HCT116 (cell line): ENCODE measurements at regions not wholly inside any gene's neighbourhood (a gene's known extent, or its start where the extent isn't known, plus 50 kb on each side); places are given as distances from the start of the nearest gene placed in this dataset.

Experiments
- ATAC-seq: fragments of 200-7000 bp; cut with Tn5 transposase; 2 replicates; pipeline ENCODE4 v1.9.1; 2020; ENCODE audit warnings: mild to moderate bottlenecking, moderate library complexity
- BruUV-seq: library from RNA; stranded (reverse); fragments of 400-500 nt; replicated peaks from 2 replicates; lab custom pipeline; 2021; lab: Mats Ljungman, UMichigan
- CTCF ChIA-PET: fragments of 300-600 bp; sonication (Branson Sonifier 250); formaldehyde crosslinking; loops from one replicate; lab custom pipeline; 2021; ENCODE audit warnings: antibody characterized with exemption; lab: Charles Lee
- POLR2A ChIA-PET: fragments of 300-600, 350-600 bp; sonication (Branson Sonifier 250); formaldehyde crosslinking; loops from one replicate; lab custom pipeline; 2021; ENCODE audit warnings: antibody characterized with exemption; lab: Charles Lee
- RAD21 ChIA-PET, 2 experiments: fragments of 300-600 bp; sonication (Branson Sonifier 250); formaldehyde crosslinking; loops; one replicate each; lab custom pipeline; 2023; ENCODE audit warnings: low total read pairs in 2 of 2; ENCODE audit not compliant: uncharacterized antibody in 2 of 2, unreplicated experiment in 2 of 2, low non-redundant PET in 1 of 2; lab: Charles Lee
- DNase-seq: peaks from one replicate; pipeline ENCODE4 v3.0.0-alpha.2; 2010; ENCODE audit warnings: low read depth, low spot score
- H2AFZ ChIP-seq: fragments of 200-600 bp; shearing (Covaris generic), sonication (generic); 2 replicates; pipeline ENCODE4 v1.6.1; 2017; ENCODE audit warnings: low read depth, mixed run types, mixed read lengths, antibody characterized with exemption, low read length; ENCODE audit not compliant: poor library complexity, severe bottlenecking
- H3K27ac ChIP-seq: 2 replicates; pipeline ENCODE4 v1.5.1; 2012; ENCODE audit warnings: low read depth, low read length
- H3K27me3 ChIP-seq: fragments of 200-600 bp; sonication (generic); 2 replicates; pipeline ENCODE4 v1.6.1; 2016; ENCODE audit warnings: mixed run types, low read length, mixed read lengths; ENCODE audit not compliant: insufficient read depth
- H3K36me3 ChIP-seq, 2 experiments: fragments of 200-500 bp in 1 of 2; fragments of 200-600 bp in 1 of 2; sonication (Bioruptor generic) in 1 of 2; sonication (generic) in 1 of 2; 2 replicates each; pipeline versions ENCODE4 v1.5.1 to v1.6.1; 2014 to 2016; ENCODE audit warnings: low read length in 2 of 2, inconsistent platforms in 1 of 2, mixed read lengths in 1 of 2, mixed run types in 1 of 2; ENCODE audit not compliant: insufficient read depth in 2 of 2, control insufficient read depth in 1 of 2
- H3K4me1 ChIP-seq, 2 experiments: fragments of 200-600 bp in 1 of 2; sonication (generic) in 1 of 2; 2 replicates each; pipeline versions ENCODE4 v1.5.1 to v1.6.1; 2012 to 2017; ENCODE audit warnings: low read length in 2 of 2, inconsistent platforms in 1 of 2, mild to moderate bottlenecking in 1 of 2, mixed read lengths in 1 of 2, mixed run types in 1 of 2, moderate library complexity in 1 of 2; ENCODE audit not compliant: insufficient read depth in 2 of 2, control insufficient read depth in 1 of 2
- H3K4me2 ChIP-seq: fragments of 200-600 bp; sonication (generic); 2 replicates; pipeline ENCODE4 v1.6.1; 2017; ENCODE audit warnings: mixed run types, low read length, mixed read lengths
- H3K4me3 ChIP-seq, 2 experiments: fragments of 200-600 bp in 1 of 2; sonication (generic) in 1 of 2; replicated peaks in 1 of 2; 2 replicates each; pipeline ENCODE4 v1.5.1; 2011 to 2016; ENCODE audit warnings: low read length in 2 of 2, control low read depth in 1 of 2, low read depth in 1 of 2, mild to moderate bottlenecking in 1 of 2, mixed read lengths in 1 of 2, mixed run types in 1 of 2
- H3K79me2 ChIP-seq: fragments of 200-600 bp; sonication (generic); 2 replicates; pipeline ENCODE4 v1.6.1; 2017; ENCODE audit warnings: mild to moderate bottlenecking, mixed run types, low read length, moderate library complexity, mixed read lengths; ENCODE audit not compliant: insufficient read depth
- H3K9ac ChIP-seq: fragments of 200-600 bp; sonication (generic); 2 replicates; pipeline ENCODE4 v1.6.1; 2016; ENCODE audit warnings: low read length, mixed read lengths
- H3K9me2 ChIP-seq: fragments of 200-600 bp; sonication (generic), shearing (Covaris generic); 2 replicates; pipeline ENCODE4 v1.6.1; 2017; ENCODE audit warnings: mixed run types, mild to moderate bottlenecking, moderate library complexity; ENCODE audit not compliant: insufficient read depth
- H3K9me3 ChIP-seq, 2 experiments: fragments of 200-500 bp in 1 of 2; fragments of 200-600 bp in 1 of 2; sonication (Bioruptor generic) in 1 of 2; sonication (generic) in 1 of 2; 2 replicates each; pipeline ENCODE4 v1.6.1; 2014 to 2017; ENCODE audit warnings: low read length in 2 of 2, mixed read lengths in 2 of 2, inconsistent platforms in 1 of 2, low read depth in 1 of 2, mild to moderate bottlenecking in 1 of 2, mixed run types in 1 of 2, moderate library complexity in 1 of 2; ENCODE audit not compliant: control insufficient read depth in 1 of 2, insufficient read depth in 1 of 2
- H4K20me1 ChIP-seq: fragments of 200-600 bp; sonication (generic), shearing (Covaris generic); 2 replicates; pipeline ENCODE4 v1.6.1; 2017; ENCODE audit warnings: mixed run types, mild to moderate bottlenecking, moderate library complexity; ENCODE audit not compliant: insufficient read depth
- ATF3 ChIP-seq: IDR thresholded peaks from 2 replicates; pipeline ENCODE4 v1.6.1; 2012
- CTCF ChIP-seq, 3 experiments: fragments of 200-600 bp in 1 of 3; sonication (generic) in 1 of 3; IDR thresholded peaks in 2 of 3; conservative IDR thresholded peaks in 1 of 3; 2 replicates each; pipeline ENCODE4 v1.5.1; 2012 to 2017; ENCODE audit warnings: low read depth in 2 of 3, low read length in 2 of 3, antibody characterized with exemption in 1 of 3, borderline replicate concordance in 1 of 3, control low read depth in 1 of 3, mild to moderate bottlenecking in 1 of 3, mixed read lengths in 1 of 3, mixed run types in 1 of 3, moderate library complexity in 1 of 3; ENCODE audit not compliant: insufficient read depth in 1 of 3
- EZH2 ChIP-seq: fragments of 200-600 bp; sonication (generic); IDR thresholded peaks from 2 replicates; pipeline ENCODE4 v1.6.1; 2017; ENCODE audit warnings: antibody characterized with exemption, mixed run types
- FOSL1 ChIP-seq: IDR thresholded peaks from 2 replicates; pipeline ENCODE4 v1.6.1; 2012; ENCODE audit warnings: low read depth
- JUND ChIP-seq: IDR thresholded peaks from 2 replicates; pipeline ENCODE4 v1.6.1; 2012
- MAX ChIP-seq: IDR thresholded peaks from 2 replicates; pipeline ENCODE4 v1.6.1; 2012
- POLR2A ChIP-seq: IDR thresholded peaks from 2 replicates; pipeline ENCODE4 v1.7.0; 2011; ENCODE audit warnings: borderline replicate concordance; ENCODE audit not compliant: insufficient read depth, insufficient read length; ENCODE audit errors: extremely low read depth
- POLR2AphosphoS5 ChIP-seq: IDR thresholded peaks from 2 replicates; pipeline ENCODE4 v1.6.1; 2011; ENCODE audit warnings: mild to moderate bottlenecking, low read depth, low read length, moderate library complexity
- REST ChIP-seq: IDR thresholded peaks from 2 replicates; pipeline ENCODE4 v1.6.1; 2012; ENCODE audit warnings: low read depth
- SP1 ChIP-seq: IDR thresholded peaks from 2 replicates; pipeline ENCODE4 v1.6.1; 2012; ENCODE audit warnings: low read depth
- TCF7L2 ChIP-seq: IDR thresholded peaks from 2 replicates; pipeline ENCODE4 v1.7.0; 2011; ENCODE audit warnings: borderline replicate concordance, inconsistent platforms; ENCODE audit not compliant: insufficient read depth, insufficient read length; ENCODE audit errors: extremely low read depth
- YY1 ChIP-seq: IDR thresholded peaks from 2 replicates; pipeline ENCODE4 v1.6.1; 2011; ENCODE audit warnings: low read length, low read depth, moderate library complexity, mild to moderate bottlenecking; ENCODE audit not compliant: insufficient replicate concordance; ENCODE audit errors: extremely low read depth
- ZBTB33 ChIP-seq: IDR thresholded peaks from 2 replicates; pipeline ENCODE4 v1.6.1; 2011; ENCODE audit warnings: mild to moderate bottlenecking, low read length, moderate library complexity; ENCODE audit not compliant: insufficient replicate concordance; ENCODE audit errors: extremely low read depth
- intact Hi-C: fragments of 100-400 bp; cut with micrococcal nuclease; formaldehyde crosslinking; loops from 2 replicates; pipeline ENCODE4 v1.10.0; 2022

GRCh38 chr4:144820728-144821085, 174.8 kb downstream of the HHIP start:
- ChIA-PET CTCF (no interaction called here), POLR2A (no interaction called here)
- Histone ChIP-seq H3K4me2 (no peak overlapping the region), H2AFZ (no peak overlapping the region), H3K4me3 (no peak overlapping the region)
- TF ChIP-seq POLR2A: no peak
- TF ChIP-seq ATF3: no peak
- no peak for TF ChIP-seq REST
- no peak for TF ChIP-seq YY1
- TF ChIP-seq JUND: no peak
- no peak for TF ChIP-seq POLR2AphosphoS5
- TF ChIP-seq, all 23 proteins: peak for 0
- H3K9me3 ChIP-seq: no peaks in the 10 kb centered on the region
- RAD21 ChIA-PET: no interaction called here
- no peak overlapping the region for H3K9ac ChIP-seq
- H3K4me1 ChIP-seq: no peaks in the 10 kb centered on the region
- intact Hi-C loops: no loop called here
- H3K9me2 ChIP-seq: no peaks in the 10 kb centered on the region
- H4K20me1 ChIP-seq: no peaks in the 10 kb centered on the region
- no peaks in the 10 kb centered on the region for H3K79me2 ChIP-seq
- no TSS peak for BruUV-seq
- H3K27ac ChIP-seq: no peak overlapping the region
- no peaks in the 10 kb centered on the region for H3K27me3 ChIP-seq
- ATAC-seq (no peak), DNase-seq (no peak)
- no peaks in the 10 kb centered on the region for H3K36me3 ChIP-seq

- Histone ChIP-seq H3K4me2 (no peak overlapping the region), H2AFZ (no peak overlapping the region), H3K9me2 (no peaks in the 10 kb centered on the region), H3K4me1 (no peaks in the 10 kb centered on the region), H3K9ac (no peak overlapping the region), H3K36me3 (no peaks in the 10 kb centered on the region), H4K20me1 (no peaks in the 10 kb centered on the region), H3K27me3 (no peaks in the 10 kb centered on the region), H3K9me3 (no peaks in the 10 kb centered on the region), H3K4me3 (no peak overlapping the region), H3K27ac (no peak overlapping the region), H3K79me2 (no peaks in the 10 kb centered on the region)
- DNase-seq (no peak), ATAC-seq (no peak)
- ChIA-PET CTCF (no interaction called here), RAD21 (no interaction called here), POLR2A (no interaction called here)
- intact Hi-C loops: no loop called here
- no TSS peak for BruUV-seq
- TF ChIP-seq TCF7L2 (no peak), CTCF (IDR thresholded peaks at IDR 0.05 in 2 of 3, conservative IDR thresholded peaks at IDR 0.05 in 1 of 3; ENCODE audit: borderline replicate concordance in 1 of 3, insufficient read depth in 1 of 3, low read depth in 2 of 3, low read length in 2 of 3) (no peak), FOSL1 (no peak), EZH2 (no peak), ZBTB33 (no peak), MAX (no peak), SP1 (no peak)
These were observed 186.0 kb downstream of the HHIP start for GRCh38 chr4:144831971-144832370.
